Mucosa of descending colon (tissue), 3 donors: ENCODE measurements at regions not wholly inside any gene's neighbourhood (a gene's known extent, or its start where the extent isn't known, plus 50 kb on each side); places are given as distances from the start of the nearest gene placed in this dataset.

ENCODE experiments used
- ATAC-seq: fragments of 200-7000 bp; cut with Tn5 transposase; one replicate; pipeline ENCODE4 v1.9.1; 2020; ENCODE audit warnings: mild to moderate bottlenecking, moderate library complexity
- DNase-seq, 3 donors: peaks; one replicate each; pipeline ENCODE4 v3.0.0-alpha.2; 2020
- H3K36me3 ChIP-seq: fragments of 200-600 bp; one replicate; pipeline ENCODE4 v1.8.0; 2021; ENCODE audit warnings: low read depth, mild to moderate bottlenecking
- H3K4me1 ChIP-seq: fragments of 200-600 bp; one replicate; pipeline ENCODE4 v1.8.0; 2021; ENCODE audit warnings: low read depth, mild to moderate bottlenecking
- H3K4me3 ChIP-seq: fragments of 200-600 bp; one replicate; pipeline ENCODE4 v1.8.0; 2021; ENCODE audit warnings: mild to moderate bottlenecking
- H3K9me3 ChIP-seq: fragments of 200-600 bp; one replicate; pipeline ENCODE4 v1.8.0; 2021; ENCODE audit warnings: mild to moderate bottlenecking
- intact Hi-C, 2 donors: fragments of 100-400 bp; cut with DNase I in 1 of 2; cut with micrococcal nuclease in 1 of 2; formaldehyde crosslinking; loops; one replicate each; pipeline versions ENCODE4 v1.11.0 to v1.11.1; 2022; cut with DNase I, micrococcal nuclease
- TF ChIP-seq, protein P1 (sequence below): fragments of 200-600 bp; IDR thresholded peaks from one replicate; pipeline ENCODE4 v1.8.0; 2022; ENCODE audit warnings: antibody characterized with exemption, mild to moderate bottlenecking
- donor health status: DM: no; HTN: no; CAD: no; lungs with moderate emphysema.
- donor health status: DM: no; HTN: no; CAD: no.
- donor health status: DM: no; HTN: yes; CAD: no.

DNA sequence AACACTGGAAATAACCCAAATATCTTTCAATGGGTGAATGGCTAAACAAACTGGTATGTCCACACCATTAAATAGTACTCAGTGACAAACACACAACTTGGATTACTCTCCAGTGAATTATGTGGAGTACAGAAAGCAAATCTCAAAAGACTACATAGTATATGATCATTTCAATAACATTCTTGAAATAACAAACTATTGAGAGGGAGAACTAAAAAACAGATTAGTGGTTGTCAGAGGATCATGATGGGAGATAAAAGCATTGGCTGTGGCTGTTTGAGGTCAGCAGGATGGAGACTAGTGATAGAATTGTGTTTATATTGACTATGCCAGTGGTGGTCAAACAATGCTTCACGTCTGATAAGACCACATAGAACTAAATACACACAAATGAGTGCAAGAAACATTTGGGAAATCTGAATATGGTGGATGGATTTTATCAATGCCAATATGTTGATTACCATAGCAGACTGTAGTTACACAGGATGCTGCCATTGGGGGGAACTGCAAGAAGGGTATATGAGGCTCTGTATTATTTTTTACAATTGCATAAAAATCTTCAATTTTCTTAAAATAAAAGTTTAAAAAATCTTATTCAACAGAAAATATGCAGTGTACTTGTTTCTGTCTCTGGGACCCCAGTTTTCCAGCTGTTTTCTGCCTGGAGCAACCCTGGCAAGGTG, 242.0 kb downstream of the TBXT start:
- Histone ChIP-seq H3K4me3 (no peak overlapping the region), H3K36me3 (no peaks in the 10 kb centered on the region), H3K9me3 (no peaks in the 10 kb centered on the region), H3K4me1 (no peaks in the 10 kb centered on the region)
- TF ChIP-seq, protein P1, sequence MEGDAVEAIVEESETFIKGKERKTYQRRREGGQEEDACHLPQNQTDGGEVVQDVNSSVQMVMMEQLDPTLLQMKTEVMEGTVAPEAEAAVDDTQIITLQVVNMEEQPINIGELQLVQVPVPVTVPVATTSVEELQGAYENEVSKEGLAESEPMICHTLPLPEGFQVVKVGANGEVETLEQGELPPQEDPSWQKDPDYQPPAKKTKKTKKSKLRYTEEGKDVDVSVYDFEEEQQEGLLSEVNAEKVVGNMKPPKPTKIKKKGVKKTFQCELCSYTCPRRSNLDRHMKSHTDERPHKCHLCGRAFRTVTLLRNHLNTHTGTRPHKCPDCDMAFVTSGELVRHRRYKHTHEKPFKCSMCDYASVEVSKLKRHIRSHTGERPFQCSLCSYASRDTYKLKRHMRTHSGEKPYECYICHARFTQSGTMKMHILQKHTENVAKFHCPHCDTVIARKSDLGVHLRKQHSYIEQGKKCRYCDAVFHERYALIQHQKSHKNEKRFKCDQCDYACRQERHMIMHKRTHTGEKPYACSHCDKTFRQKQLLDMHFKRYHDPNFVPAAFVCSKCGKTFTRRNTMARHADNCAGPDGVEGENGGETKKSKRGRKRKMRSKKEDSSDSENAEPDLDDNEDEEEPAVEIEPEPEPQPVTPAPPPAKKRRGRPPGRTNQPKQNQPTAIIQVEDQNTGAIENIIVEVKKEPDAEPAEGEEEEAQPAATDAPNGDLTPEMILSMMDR, result no peak
- DNase-seq (no peak), ATAC-seq (no peak)
- intact Hi-C loops, result no loop called here

GRCh38 chr6:165922309-165922794, 245.3 kb downstream of the TBXT start:
- H3K9me3 ChIP-seq, result no peaks in the 10 kb centered on the region
- intact Hi-C loops, result no loop called here
- H3K4me1 ChIP-seq, result no peaks in the 10 kb centered on the region
- TF ChIP-seq, protein P1, result no peak
- H3K4me3 ChIP-seq, result no peak overlapping the region
- DNase-seq (no peak), ATAC-seq (no peak)
- no peaks in the 10 kb centered on the region for H3K36me3 ChIP-seq

DNA sequence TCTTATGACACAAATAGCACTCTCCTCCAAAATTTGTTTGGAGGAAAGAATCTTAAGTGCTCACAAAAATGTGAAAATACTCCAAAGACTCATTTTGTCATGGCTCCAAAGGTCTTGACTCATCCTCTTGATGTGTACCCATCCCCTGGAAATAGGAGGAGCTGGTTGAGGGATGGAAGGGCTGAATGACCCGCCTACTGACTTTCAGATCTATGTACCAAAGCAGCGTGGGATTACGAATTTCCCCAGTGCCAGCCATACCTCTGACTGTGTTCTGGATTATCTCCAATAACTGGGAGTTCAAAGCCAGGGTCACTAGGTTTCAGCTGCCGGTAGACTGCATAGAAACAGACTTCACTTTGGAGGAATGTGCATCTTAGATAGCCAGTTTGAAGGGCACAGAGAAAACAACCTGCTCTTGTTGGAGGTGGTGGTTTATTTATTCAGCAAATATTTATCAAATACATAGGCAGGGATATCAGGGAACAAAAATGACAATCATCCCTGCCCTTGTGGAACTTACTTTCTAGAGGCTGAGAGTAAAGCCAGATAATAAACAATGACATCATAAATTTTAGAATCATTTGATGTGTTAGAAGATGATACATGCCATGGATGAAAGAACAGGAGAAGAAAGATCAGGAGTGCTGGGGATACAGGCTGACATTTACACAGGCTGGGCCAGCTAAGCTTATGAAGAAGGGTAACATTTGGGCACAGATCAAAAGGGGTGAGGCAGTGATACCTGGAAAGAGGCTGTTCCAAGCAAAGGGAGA, 246.6 kb downstream of the TBXT start:
- TF ChIP-seq, protein P1, result no peak
- DNase-seq (no peak), ATAC-seq (no peak)
- no peaks in the 10 kb centered on the region for H3K9me3 ChIP-seq
- intact Hi-C loops, result no loop called here
- H3K4me1 ChIP-seq, result no peaks in the 10 kb centered on the region
- no peak overlapping the region for H3K4me3 ChIP-seq
- H3K36me3 ChIP-seq, result no peaks in the 10 kb centered on the region

- Histone ChIP-seq H3K4me1 (no peaks in the 10 kb centered on the region), H3K4me3 (no peak overlapping the region)
These were observed 250.1 kb downstream of the TBXT start for GRCh38 chr6:165917576-165917975.

DNA sequence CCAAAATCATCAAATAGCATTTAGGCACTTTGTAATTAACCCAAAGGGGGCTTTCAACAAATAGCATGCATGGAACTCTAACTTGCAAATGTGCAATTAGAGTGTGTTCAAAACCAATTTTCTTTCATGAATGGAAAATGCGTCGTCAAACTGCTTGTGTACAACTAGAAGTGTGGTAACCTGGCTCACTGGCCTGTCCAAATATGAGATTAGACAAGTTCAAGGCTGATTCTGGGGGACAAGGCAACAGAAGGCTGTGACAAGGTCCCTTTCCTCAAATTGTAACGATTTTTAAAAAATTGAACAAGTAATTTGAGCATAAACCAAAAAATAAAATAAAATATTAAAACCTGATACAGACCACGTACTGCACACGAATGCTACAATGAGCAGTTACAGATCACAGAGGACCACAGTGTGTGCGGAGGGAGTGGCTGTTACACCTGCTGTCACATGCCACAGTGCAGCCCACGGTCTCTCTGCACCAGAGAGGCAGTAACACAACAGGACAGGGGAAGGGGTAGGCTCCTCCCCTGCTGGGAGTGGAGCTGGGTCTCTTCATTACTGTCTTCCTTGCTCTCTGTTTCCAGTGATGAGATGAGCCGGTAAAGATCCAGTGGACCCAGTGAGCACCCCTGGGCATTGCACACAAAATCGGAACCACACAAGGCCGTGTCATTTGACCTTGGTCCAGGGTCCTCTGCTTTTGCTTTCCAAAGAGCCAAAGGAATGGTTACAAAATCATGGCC, 252.2 kb upstream of the PDE10A start:
- intact Hi-C loops, result no loop called here
- TF ChIP-seq, protein P1, result no peak
- no peaks in the 10 kb centered on the region for H3K36me3 ChIP-seq
- DNase-seq (no peak), ATAC-seq (no peak)
- H3K4me3 ChIP-seq, result no peak overlapping the region
- no peaks in the 10 kb centered on the region for H3K9me3 ChIP-seq
- H3K4me1 ChIP-seq, result no peaks in the 10 kb centered on the region

More at GRCh38 chr6:165917576-165917975, 250.1 kb downstream of the TBXT start:
- TF ChIP-seq, protein P1, result no peak
- intact Hi-C loops, result no loop called here
- no peak for ATAC-seq
- Histone ChIP-seq H3K9me3 (no peaks in the 10 kb centered on the region), H3K36me3 (no peaks in the 10 kb centered on the region)
- no peak for DNase-seq
